K562 (cell line): ENCODE measurements at regions not wholly inside any gene's neighbourhood (a gene's known extent, or its start where the extent isn't known, plus 50 kb on each side); places are given as distances from the start of the nearest gene placed in this dataset.
"Not testable (repeated sequence)": the region's sequence is repeated elsewhere in the genome, so short reads cannot be mapped to it uniquely, and the experiment has no call there.

Source experiments
- CHD2 ChIP-seq: IDR thresholded peaks from 2 replicates; pipeline ENCODE4 v1.6.1; 2011; ENCODE audit warnings: low read depth, low read length
- CTCF ChIP-seq, 3 experiments: IDR thresholded peaks in 2 of 3; conservative IDR thresholded peaks in 1 of 3; 2 replicates each; pipeline ENCODE4 v1.5.1; 2011 to 2012; ENCODE audit warnings: low read length in 3 of 3, mild to moderate bottlenecking in 3 of 3, control low read depth in 2 of 3, improper control_type of control experiment in 1 of 3, inconsistent platforms in 1 of 3, low read depth in 1 of 3, mixed read lengths in 1 of 3, moderate library complexity in 1 of 3; ENCODE audit not compliant: insufficient read depth in 2 of 3
- HNRNPL ChIP-seq: fragments of 200-400 bp; formaldehyde crosslinking; IDR thresholded peaks from 2 replicates; pipeline ENCODE4 v1.6.1; 2017; ENCODE audit warnings: low read depth, mild to moderate bottlenecking, low read length
- KAT8 ChIP-seq: fragments of 450-650 bp; IDR thresholded peaks from 2 replicates; pipeline ENCODE4 v1.6.1; 2016; ENCODE audit warnings: low read depth, mild to moderate bottlenecking
- POLR2AphosphoS5 ChIP-seq: IDR thresholded peaks from 2 replicates; pipeline ENCODE4 v1.6.1; 2011; ENCODE audit warnings: mild to moderate bottlenecking, low read depth, low read length, moderate library complexity; ENCODE audit not compliant: control insufficient read depth, insufficient read depth
- ZNF24 ChIP-seq: fragments of 450-650 bp; IDR thresholded peaks from 2 replicates; pipeline ENCODE4 v1.6.1; 2016

- TF ChIP-seq HNRNPL; POLR2AphosphoS5; ZNF24; KAT8; CHD2; CTCF (IDR thresholded peaks at IDR 0.05 in 2 of 3, conservative IDR thresholded peaks at IDR 0.05 in 1 of 3; ENCODE audit: insufficient read depth in 2 of 3, low read depth in 1 of 3, low read length in 3 of 3): not testable (repeated sequence)
Measured at GRCh38 chr10:30196559-30196958, 137.2 kb upstream of the JCAD start.
